Uterus (tissue), 2 donors: ENCODE measurements at regions not wholly inside any gene's neighbourhood (a gene's known extent, or its start where the extent isn't known, plus 50 kb on each side); places are given as distances from the start of the nearest gene placed in this dataset.

Source experiments
- CTCF ChIP-seq, 4 experiments: fragments of 200-600 bp in 2 of 4; fragments of 450-650 bp in 2 of 4; sonication (generic) in 2 of 4; IDR thresholded peaks; one replicate each; pipeline ENCODE4 v1.5.1; 2016 to 2019; ENCODE audit warnings: antibody characterized with exemption in 4 of 4, mild to moderate bottlenecking in 2 of 4, moderate library complexity in 1 of 4
- POLR2A ChIP-seq, 2 donors: fragments of 450-650 bp; IDR thresholded peaks; one replicate each; pipeline ENCODE4 v1.6.1; 2016; ENCODE audit warnings: antibody characterized with exemption in 2 of 2, mild to moderate bottlenecking in 1 of 2, moderate library complexity in 1 of 2

- no peak for TF ChIP-seq POLR2A (IDR thresholded peaks at IDR 0.05)
- no peak for TF ChIP-seq CTCF (IDR thresholded peaks at IDR 0.05)
These were observed 410.8 kb upstream of the DDI1 start for GRCh38 chr11:103625624-103625965.
